ENCODE measurements at regions not wholly inside any gene's neighbourhood (a gene's known extent, or its start where the extent isn't known, plus 50 kb on each side); places are given as distances from the start of the nearest gene placed in this dataset.

DNA sequence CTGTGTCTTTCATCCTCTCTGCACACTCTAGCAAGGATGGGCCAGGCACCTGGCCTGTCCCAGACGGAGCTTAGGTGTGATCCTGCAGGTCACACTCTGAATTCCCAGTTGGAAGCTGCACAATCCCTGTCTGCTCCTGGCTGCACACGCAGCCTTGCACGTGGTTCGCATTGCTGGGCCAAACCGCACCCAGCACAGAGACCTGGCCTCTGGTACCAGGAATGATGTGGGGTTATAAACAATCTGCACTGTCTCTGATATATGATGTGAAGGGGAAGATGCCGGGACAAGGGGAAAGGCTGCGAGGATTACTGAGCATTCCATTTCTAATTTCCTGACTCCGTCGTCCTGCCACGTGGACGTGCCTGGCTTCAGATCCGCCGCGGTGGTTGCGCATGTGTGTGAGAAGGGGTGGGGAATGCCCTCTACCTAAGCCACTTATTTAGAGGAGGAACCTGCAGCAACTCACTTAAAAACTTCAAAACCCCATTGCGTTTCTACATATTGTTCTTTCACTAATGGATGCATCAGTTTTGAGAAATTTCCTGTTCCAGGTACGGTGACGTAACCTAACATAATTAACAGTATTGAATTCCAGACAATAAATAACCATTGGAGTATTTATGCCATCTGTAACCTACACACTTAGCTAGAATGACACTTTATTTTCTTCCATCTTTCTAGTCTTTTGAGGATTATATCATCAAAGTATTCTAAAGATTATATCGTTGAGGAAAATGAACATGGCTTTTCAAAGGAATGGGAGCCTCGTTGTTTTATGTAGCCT is 559.7 kb upstream of the MGMT start:
- TF ChIP-seq, protein P1, sequence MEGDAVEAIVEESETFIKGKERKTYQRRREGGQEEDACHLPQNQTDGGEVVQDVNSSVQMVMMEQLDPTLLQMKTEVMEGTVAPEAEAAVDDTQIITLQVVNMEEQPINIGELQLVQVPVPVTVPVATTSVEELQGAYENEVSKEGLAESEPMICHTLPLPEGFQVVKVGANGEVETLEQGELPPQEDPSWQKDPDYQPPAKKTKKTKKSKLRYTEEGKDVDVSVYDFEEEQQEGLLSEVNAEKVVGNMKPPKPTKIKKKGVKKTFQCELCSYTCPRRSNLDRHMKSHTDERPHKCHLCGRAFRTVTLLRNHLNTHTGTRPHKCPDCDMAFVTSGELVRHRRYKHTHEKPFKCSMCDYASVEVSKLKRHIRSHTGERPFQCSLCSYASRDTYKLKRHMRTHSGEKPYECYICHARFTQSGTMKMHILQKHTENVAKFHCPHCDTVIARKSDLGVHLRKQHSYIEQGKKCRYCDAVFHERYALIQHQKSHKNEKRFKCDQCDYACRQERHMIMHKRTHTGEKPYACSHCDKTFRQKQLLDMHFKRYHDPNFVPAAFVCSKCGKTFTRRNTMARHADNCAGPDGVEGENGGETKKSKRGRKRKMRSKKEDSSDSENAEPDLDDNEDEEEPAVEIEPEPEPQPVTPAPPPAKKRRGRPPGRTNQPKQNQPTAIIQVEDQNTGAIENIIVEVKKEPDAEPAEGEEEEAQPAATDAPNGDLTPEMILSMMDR (IDR thresholded peaks at IDR 0.05 in 2 of 3, conservative IDR thresholded peaks at IDR 0.05 in 1 of 3; ENCODE audit: borderline replicate concordance in 1 of 3, insufficient read depth in 1 of 3, low read depth in 2 of 3, low read length in 2 of 3): no peak
- TF ChIP-seq RAD21 (IDR thresholded peaks at IDR 0.05; ENCODE audit: low read depth) (no peak), POLR2A (IDR thresholded peaks at IDR 0.05; ENCODE audit: borderline replicate concordance, extremely low read depth, insufficient read depth, insufficient read length) (no peak), EZH2 (IDR thresholded peaks at IDR 0.05) (no peak), ZFX (IDR thresholded peaks at IDR 0.05) (no peak)
- TF ChIP-seq, protein P2, sequence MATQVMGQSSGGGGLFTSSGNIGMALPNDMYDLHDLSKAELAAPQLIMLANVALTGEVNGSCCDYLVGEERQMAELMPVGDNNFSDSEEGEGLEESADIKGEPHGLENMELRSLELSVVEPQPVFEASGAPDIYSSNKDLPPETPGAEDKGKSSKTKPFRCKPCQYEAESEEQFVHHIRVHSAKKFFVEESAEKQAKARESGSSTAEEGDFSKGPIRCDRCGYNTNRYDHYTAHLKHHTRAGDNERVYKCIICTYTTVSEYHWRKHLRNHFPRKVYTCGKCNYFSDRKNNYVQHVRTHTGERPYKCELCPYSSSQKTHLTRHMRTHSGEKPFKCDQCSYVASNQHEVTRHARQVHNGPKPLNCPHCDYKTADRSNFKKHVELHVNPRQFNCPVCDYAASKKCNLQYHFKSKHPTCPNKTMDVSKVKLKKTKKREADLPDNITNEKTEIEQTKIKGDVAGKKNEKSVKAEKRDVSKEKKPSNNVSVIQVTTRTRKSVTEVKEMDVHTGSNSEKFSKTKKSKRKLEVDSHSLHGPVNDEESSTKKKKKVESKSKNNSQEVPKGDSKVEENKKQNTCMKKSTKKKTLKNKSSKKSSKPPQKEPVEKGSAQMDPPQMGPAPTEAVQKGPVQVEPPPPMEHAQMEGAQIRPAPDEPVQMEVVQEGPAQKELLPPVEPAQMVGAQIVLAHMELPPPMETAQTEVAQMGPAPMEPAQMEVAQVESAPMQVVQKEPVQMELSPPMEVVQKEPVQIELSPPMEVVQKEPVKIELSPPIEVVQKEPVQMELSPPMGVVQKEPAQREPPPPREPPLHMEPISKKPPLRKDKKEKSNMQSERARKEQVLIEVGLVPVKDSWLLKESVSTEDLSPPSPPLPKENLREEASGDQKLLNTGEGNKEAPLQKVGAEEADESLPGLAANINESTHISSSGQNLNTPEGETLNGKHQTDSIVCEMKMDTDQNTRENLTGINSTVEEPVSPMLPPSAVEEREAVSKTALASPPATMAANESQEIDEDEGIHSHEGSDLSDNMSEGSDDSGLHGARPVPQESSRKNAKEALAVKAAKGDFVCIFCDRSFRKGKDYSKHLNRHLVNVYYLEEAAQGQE (IDR thresholded peaks at IDR 0.05; ENCODE audit: low read depth): no peak
